ENCODE measurements at regions not wholly inside any gene's neighbourhood (a gene's known extent, or its start where the extent isn't known, plus 50 kb on each side); places are given as distances from the start of the nearest gene placed in this dataset.

GRCh38 chr5:152337484-152337883 lies 67.6 kb downstream of the NMUR2 start:
- Histone ChIP-seq H3K27me3 (ENCODE audit: control insufficient read depth, insufficient read depth, low read length) (no peaks in the 10 kb centered on the region), H3K36me3 (ENCODE audit: control insufficient read depth, insufficient read depth, low read length) (no peaks in the 10 kb centered on the region), H3K4me3 (ENCODE audit: low read depth, low read length) (no peak overlapping the region)
- DNase-seq (ENCODE audit: low read depth): no peak
- ChIA-PET POLR2A (no interaction called here), CTCF (no interaction called here)
- TF ChIP-seq, protein P1, sequence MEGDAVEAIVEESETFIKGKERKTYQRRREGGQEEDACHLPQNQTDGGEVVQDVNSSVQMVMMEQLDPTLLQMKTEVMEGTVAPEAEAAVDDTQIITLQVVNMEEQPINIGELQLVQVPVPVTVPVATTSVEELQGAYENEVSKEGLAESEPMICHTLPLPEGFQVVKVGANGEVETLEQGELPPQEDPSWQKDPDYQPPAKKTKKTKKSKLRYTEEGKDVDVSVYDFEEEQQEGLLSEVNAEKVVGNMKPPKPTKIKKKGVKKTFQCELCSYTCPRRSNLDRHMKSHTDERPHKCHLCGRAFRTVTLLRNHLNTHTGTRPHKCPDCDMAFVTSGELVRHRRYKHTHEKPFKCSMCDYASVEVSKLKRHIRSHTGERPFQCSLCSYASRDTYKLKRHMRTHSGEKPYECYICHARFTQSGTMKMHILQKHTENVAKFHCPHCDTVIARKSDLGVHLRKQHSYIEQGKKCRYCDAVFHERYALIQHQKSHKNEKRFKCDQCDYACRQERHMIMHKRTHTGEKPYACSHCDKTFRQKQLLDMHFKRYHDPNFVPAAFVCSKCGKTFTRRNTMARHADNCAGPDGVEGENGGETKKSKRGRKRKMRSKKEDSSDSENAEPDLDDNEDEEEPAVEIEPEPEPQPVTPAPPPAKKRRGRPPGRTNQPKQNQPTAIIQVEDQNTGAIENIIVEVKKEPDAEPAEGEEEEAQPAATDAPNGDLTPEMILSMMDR (IDR thresholded peaks at IDR 0.05; ENCODE audit: insufficient read depth, low read depth, low read length): no peak

GRCh38 chr5:152335461-152335860 lies 69.6 kb downstream of the NMUR2 start:
- ChIA-PET CTCF (interaction anchor here (0.6 kb wide), 1 partner anchor 84 kb away, joined by 3 read pairs; no protein-coding TSS in a partner anchor), POLR2A (no interaction called here)
- DNase-seq (ENCODE audit: low read depth): no peak
- TF ChIP-seq, protein P1 (IDR thresholded peaks at IDR 0.05; ENCODE audit: insufficient read depth, low read depth, low read length): no peak
- H3K27me3 ChIP-seq (ENCODE audit: control insufficient read depth, insufficient read depth, low read length): no peaks in the 10 kb centered on the region
- no peaks in the 10 kb centered on the region for H3K36me3 ChIP-seq (ENCODE audit: control insufficient read depth, insufficient read depth, low read length)
- H3K4me3 ChIP-seq (ENCODE audit: low read depth, low read length): no peak overlapping the region

- TF ChIP-seq, protein P1 (IDR thresholded peaks at IDR 0.05; ENCODE audit: insufficient read depth, low read depth, low read length): no peak
- CTCF ChIA-PET: no interaction called here
- Histone ChIP-seq H3K27me3 (ENCODE audit: control insufficient read depth, insufficient read depth, low read length) (no peaks in the 10 kb centered on the region), H3K4me3 (ENCODE audit: low read depth, low read length) (no peak overlapping the region), H3K36me3 (ENCODE audit: control insufficient read depth, insufficient read depth, low read length) (no peaks in the 10 kb centered on the region)
- no peak for DNase-seq (ENCODE audit: low read depth)
- POLR2A ChIA-PET: no interaction called here
Measured at GRCh38 chr5:152332716-152333460, 72.2 kb downstream of the NMUR2 start.

DNA sequence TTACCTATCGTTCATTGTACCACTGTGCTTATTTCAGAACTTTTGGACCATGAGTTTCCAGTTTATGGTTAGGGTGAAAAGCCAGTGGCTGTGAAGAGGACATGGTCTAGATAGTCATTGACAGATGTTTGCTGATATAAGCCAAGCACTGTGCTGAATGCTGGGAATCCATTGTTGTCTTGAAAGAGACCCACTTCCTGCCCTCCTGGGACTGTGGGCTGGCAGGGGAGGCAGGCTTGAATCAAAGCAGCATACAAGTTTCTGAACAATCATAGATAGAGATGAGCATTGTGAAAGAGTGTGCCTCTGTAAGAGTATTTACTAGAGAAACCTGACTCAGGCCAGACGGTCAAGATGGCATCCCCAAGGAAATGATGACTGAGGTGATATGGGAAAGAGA lies 73.4 kb downstream of the NMUR2 start:
- POLR2A ChIA-PET: no interaction called here
- TF ChIP-seq, protein P1 (IDR thresholded peaks at IDR 0.05; ENCODE audit: insufficient read depth, low read depth, low read length): no peak
- Histone ChIP-seq H3K36me3 (ENCODE audit: control insufficient read depth, insufficient read depth, low read length) (no peaks in the 10 kb centered on the region), H3K4me3 (ENCODE audit: low read depth, low read length) (no peak overlapping the region), H3K27me3 (ENCODE audit: control insufficient read depth, insufficient read depth, low read length) (no peaks in the 10 kb centered on the region)
- CTCF ChIA-PET: no interaction called here
- no peak for DNase-seq (ENCODE audit: low read depth)

- TF ChIP-seq, protein P1 (IDR thresholded peaks at IDR 0.05; ENCODE audit: insufficient read depth, low read depth, low read length): no peak
- no peak for DNase-seq (ENCODE audit: low read depth)
- no peaks in the 10 kb centered on the region for H3K36me3 ChIP-seq (ENCODE audit: control insufficient read depth, insufficient read depth, low read length)
Measured at GRCh38 chr5:152331006-152331405, 74.1 kb downstream of the NMUR2 start.

More at GRCh38 chr5:152331006-152331405, 74.1 kb downstream of the NMUR2 start:
- H3K27me3 ChIP-seq (ENCODE audit: control insufficient read depth, insufficient read depth, low read length): no peaks in the 10 kb centered on the region
- POLR2A ChIA-PET: no interaction called here
- CTCF ChIA-PET: no interaction called here
- no peak overlapping the region for H3K4me3 ChIP-seq (ENCODE audit: low read depth, low read length)

Data from BJ (cell line).